ENCODE measurements at regions not wholly inside any gene's neighbourhood (a gene's known extent, or its start where the extent isn't known, plus 50 kb on each side); places are given as distances from the start of the nearest gene placed in this dataset.

GRCh38 chr17:13729466-13730134, 127.9 kb upstream of the HS3ST3A1 start:
- Mint-ChIP-seq H3K4me1 (ENCODE audit: low read depth, unreplicated experiment) (peaks cover 9% of the 10 kb centered on the region), H3K4me3 (ENCODE audit: unreplicated experiment) (no peak overlapping the region), H3K27me3 (ENCODE audit: low read depth, unreplicated experiment) (no peaks in the 10 kb centered on the region), H3K27ac (ENCODE audit: unreplicated experiment) (no peak overlapping the region), H3K9me3 (ENCODE audit: unreplicated experiment) (no peaks in the 10 kb centered on the region), H3K36me3 (ENCODE audit: low read depth, unreplicated experiment) (no peaks in the 10 kb centered on the region)
- H3K4me3 ChIP-seq (ENCODE audit: insufficient read depth, low read depth, low read length): no peak overlapping the region
- H3K9me3 ChIP-seq (ENCODE audit: insufficient read depth, low read depth, low read length): no peaks in the 10 kb centered on the region
- H3K4me2 ChIP-seq (ENCODE audit: low read length): no peak overlapping the region
- DNase-seq (ENCODE audit: low read depth): no peak
- no peaks in the 10 kb centered on the region for H3K79me2 ChIP-seq (ENCODE audit: insufficient read depth, low read length)
- H2AFZ ChIP-seq (ENCODE audit: low read depth, low read length): no peak overlapping the region
- no peaks in the 10 kb centered on the region for H3K36me3 ChIP-seq (ENCODE audit: insufficient read depth, low read length)
- no peaks in the 10 kb centered on the region for H4K20me1 ChIP-seq (ENCODE audit: insufficient read depth, low read length)
- no peak overlapping the region for H3K9ac ChIP-seq (ENCODE audit: low read length)
- TF ChIP-seq CTCF (IDR thresholded peaks at IDR 0.05; ENCODE audit: insufficient read depth, low read depth, low read length) (no peak), EZH2 (IDR thresholded peaks at IDR 0.05; ENCODE audit: insufficient read depth, low read length) (no peak)
- no peaks in the 10 kb centered on the region for H3K27me3 ChIP-seq (ENCODE audit: insufficient read depth, low read length)
- no peak overlapping the region for H3K27ac ChIP-seq (ENCODE audit: low read depth, low read length)
- FAIRE-seq: no peak
- H3K4me1 ChIP-seq (ENCODE audit: insufficient read depth, low read length): peaks cover 8% of the 10 kb centered on the region

- Mint-ChIP-seq H3K27me3 (ENCODE audit: low read depth, unreplicated experiment) (no peaks in the 10 kb centered on the region), H3K4me1 (ENCODE audit: low read depth, unreplicated experiment) (peaks cover 7% of the 10 kb centered on the region), H3K27ac (ENCODE audit: unreplicated experiment) (no peak overlapping the region), H3K9me3 (ENCODE audit: unreplicated experiment) (no peaks in the 10 kb centered on the region), H3K4me3 (ENCODE audit: unreplicated experiment) (no peak overlapping the region), H3K36me3 (ENCODE audit: low read depth, unreplicated experiment) (no peaks in the 10 kb centered on the region)
- H2AFZ ChIP-seq (ENCODE audit: low read depth, low read length): no peak overlapping the region
- H3K9ac ChIP-seq (ENCODE audit: low read length): no peak overlapping the region
- H3K27ac ChIP-seq (ENCODE audit: low read depth, low read length): no peak overlapping the region
- no peak overlapping the region for H3K4me3 ChIP-seq (ENCODE audit: insufficient read depth, low read depth, low read length)
- H3K36me3 ChIP-seq (ENCODE audit: insufficient read depth, low read length): no peaks in the 10 kb centered on the region
- no peaks in the 10 kb centered on the region for H3K4me1 ChIP-seq (ENCODE audit: insufficient read depth, low read length)
- FAIRE-seq: no peak
- H3K27me3 ChIP-seq (ENCODE audit: insufficient read depth, low read length): no peaks in the 10 kb centered on the region
- TF ChIP-seq CTCF (IDR thresholded peaks at IDR 0.05; ENCODE audit: insufficient read depth, low read depth, low read length): no peak
- no peak for TF ChIP-seq EZH2 (IDR thresholded peaks at IDR 0.05; ENCODE audit: insufficient read depth, low read length)
- H3K9me3 ChIP-seq (ENCODE audit: insufficient read depth, low read depth, low read length): no peaks in the 10 kb centered on the region
- no peaks in the 10 kb centered on the region for H4K20me1 ChIP-seq (ENCODE audit: insufficient read depth, low read length)
- no peak for DNase-seq (ENCODE audit: low read depth)
- H3K79me2 ChIP-seq (ENCODE audit: insufficient read depth, low read length): no peaks in the 10 kb centered on the region
- H3K4me2 ChIP-seq (ENCODE audit: low read length): no peak overlapping the region
Observed at GRCh38 chr17:13734880-13735279, 133.2 kb upstream of the HS3ST3A1 start.

- no peaks in the 10 kb centered on the region for H3K4me1 ChIP-seq (ENCODE audit: insufficient read depth, low read length)
- H3K27ac ChIP-seq (ENCODE audit: low read depth, low read length): no peak overlapping the region
- no peak overlapping the region for H3K9ac ChIP-seq (ENCODE audit: low read length)
- no peaks in the 10 kb centered on the region for H3K79me2 ChIP-seq (ENCODE audit: insufficient read depth, low read length)
- H3K4me3 ChIP-seq (ENCODE audit: insufficient read depth, low read depth, low read length): no peak overlapping the region
- H3K36me3 ChIP-seq (ENCODE audit: insufficient read depth, low read length): no peaks in the 10 kb centered on the region
- no peak overlapping the region for H3K27ac Mint-ChIP-seq (ENCODE audit: unreplicated experiment)
- DNase-seq (ENCODE audit: low read depth): no peak
- no peak overlapping the region for H3K4me2 ChIP-seq (ENCODE audit: low read length)
- no peaks in the 10 kb centered on the region for H3K27me3 ChIP-seq (ENCODE audit: insufficient read depth, low read length)
- no peak overlapping the region for H3K4me3 Mint-ChIP-seq (ENCODE audit: unreplicated experiment)
- H3K36me3 Mint-ChIP-seq (ENCODE audit: low read depth, unreplicated experiment): no peaks in the 10 kb centered on the region
- no peak overlapping the region for H2AFZ ChIP-seq (ENCODE audit: low read depth, low read length)
- H3K9me3 ChIP-seq (ENCODE audit: insufficient read depth, low read depth, low read length): no peaks in the 10 kb centered on the region
- no peaks in the 10 kb centered on the region for H3K27me3 Mint-ChIP-seq (ENCODE audit: low read depth, unreplicated experiment)
- peaks cover 7% of the 10 kb centered on the region for H3K4me1 Mint-ChIP-seq (ENCODE audit: low read depth, unreplicated experiment)
- H4K20me1 ChIP-seq (ENCODE audit: insufficient read depth, low read length): no peaks in the 10 kb centered on the region
- TF ChIP-seq CTCF (IDR thresholded peaks at IDR 0.05; ENCODE audit: insufficient read depth, low read depth, low read length) (no peak), EZH2 (IDR thresholded peaks at IDR 0.05; ENCODE audit: insufficient read depth, low read length) (no peak)
- no peaks in the 10 kb centered on the region for H3K9me3 Mint-ChIP-seq (ENCODE audit: unreplicated experiment)
- no peak for FAIRE-seq
Observed at GRCh38 chr17:13735444-13735843, 133.7 kb upstream of the HS3ST3A1 start.
